ENCODE measurements at regions not wholly inside any gene's neighbourhood (a gene's known extent, or its start where the extent isn't known, plus 50 kb on each side); places are given as distances from the start of the nearest gene placed in this dataset.

DNA sequence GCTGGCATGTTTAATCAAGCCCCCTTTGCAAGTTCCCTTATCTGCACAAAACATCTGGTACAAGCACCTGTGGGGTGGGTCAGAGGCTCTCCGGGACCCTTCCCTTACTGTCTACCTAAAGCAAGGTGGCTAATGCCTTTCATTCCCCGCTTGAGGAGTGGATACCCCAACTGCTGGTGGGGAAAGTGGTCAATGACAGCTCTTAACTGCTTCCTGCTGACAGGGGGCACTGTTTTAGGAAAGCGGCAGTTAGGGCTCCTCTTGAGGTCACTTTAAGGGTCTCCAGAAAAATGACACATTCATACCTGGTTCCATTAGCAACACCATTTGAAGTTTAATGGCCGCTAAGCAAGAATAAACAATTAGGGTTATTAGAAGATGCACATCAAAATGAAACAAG lies 761.8 kb upstream of the PHF14 start:
- Histone ChIP-seq H3K4me1 (ENCODE audit: insufficient read depth) (no peaks in the 10 kb centered on the region), H3K27me3 (no peaks in the 10 kb centered on the region), H3K9me3 (no peaks in the 10 kb centered on the region), H3K36me3 (no peaks in the 10 kb centered on the region), H3K27ac (no peak overlapping the region), H3K4me3 (no peak overlapping the region)
- DNase-seq = no peak
- TF ChIP-seq, protein P1, sequence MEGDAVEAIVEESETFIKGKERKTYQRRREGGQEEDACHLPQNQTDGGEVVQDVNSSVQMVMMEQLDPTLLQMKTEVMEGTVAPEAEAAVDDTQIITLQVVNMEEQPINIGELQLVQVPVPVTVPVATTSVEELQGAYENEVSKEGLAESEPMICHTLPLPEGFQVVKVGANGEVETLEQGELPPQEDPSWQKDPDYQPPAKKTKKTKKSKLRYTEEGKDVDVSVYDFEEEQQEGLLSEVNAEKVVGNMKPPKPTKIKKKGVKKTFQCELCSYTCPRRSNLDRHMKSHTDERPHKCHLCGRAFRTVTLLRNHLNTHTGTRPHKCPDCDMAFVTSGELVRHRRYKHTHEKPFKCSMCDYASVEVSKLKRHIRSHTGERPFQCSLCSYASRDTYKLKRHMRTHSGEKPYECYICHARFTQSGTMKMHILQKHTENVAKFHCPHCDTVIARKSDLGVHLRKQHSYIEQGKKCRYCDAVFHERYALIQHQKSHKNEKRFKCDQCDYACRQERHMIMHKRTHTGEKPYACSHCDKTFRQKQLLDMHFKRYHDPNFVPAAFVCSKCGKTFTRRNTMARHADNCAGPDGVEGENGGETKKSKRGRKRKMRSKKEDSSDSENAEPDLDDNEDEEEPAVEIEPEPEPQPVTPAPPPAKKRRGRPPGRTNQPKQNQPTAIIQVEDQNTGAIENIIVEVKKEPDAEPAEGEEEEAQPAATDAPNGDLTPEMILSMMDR (IDR thresholded peaks at IDR 0.05) = no peak
- TF ChIP-seq EP300 (IDR thresholded peaks at IDR 0.05) = no peak
- TF ChIP-seq POLR2A (IDR thresholded peaks at IDR 0.05) = no peak
- 75 to 97% (median 93%) methylated on average over 4 of the region's 4 CpGs for WGBS, 3 donors
- intact Hi-C loops (cut with DNase I) = no loop called here

DNA sequence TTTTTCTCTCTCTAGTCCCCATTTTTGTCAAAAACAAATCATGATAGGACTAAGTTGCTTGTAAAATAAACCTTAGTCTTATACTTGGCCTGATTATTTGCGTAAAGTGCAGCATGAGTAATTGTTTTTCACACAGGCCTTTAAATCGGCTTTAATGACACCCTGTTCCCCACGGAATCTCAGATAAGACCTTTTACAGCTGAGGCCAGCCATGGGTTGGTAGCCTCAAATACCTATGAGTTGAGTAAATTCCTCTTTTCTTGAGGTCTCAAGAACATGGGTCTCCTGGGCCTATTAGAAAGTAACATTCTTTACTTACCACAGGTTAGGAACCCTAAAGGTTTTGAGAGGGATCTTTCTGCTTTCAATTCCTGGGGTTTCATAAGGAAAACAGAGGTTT lies 761.0 kb upstream of the PHF14 start:
- intact Hi-C loops (cut with DNase I) = no loop called here
- DNase-seq = no peak
- 80 to 84% (median 80%) methylated on average over 3 of the region's 3 CpGs for WGBS, 3 donors

GRCh38 chr7:10216462-10216861 lies 757.2 kb upstream of the PHF14 start:
- no peak for TF ChIP-seq EP300 (IDR thresholded peaks at IDR 0.05)
- no peak for TF ChIP-seq POLR2A (IDR thresholded peaks at IDR 0.05)
- no peaks in the 10 kb centered on the region for H3K36me3 ChIP-seq
- no peaks in the 10 kb centered on the region for H3K27me3 ChIP-seq
- no peak for DNase-seq
- H3K27ac ChIP-seq = no peak overlapping the region
- H3K4me1 ChIP-seq (ENCODE audit: insufficient read depth) = no peaks in the 10 kb centered on the region
- 79 to 89% (median 85%) methylated on average over 2 of the region's 2 CpGs for WGBS, 3 donors
- no peak overlapping the region for H3K4me3 ChIP-seq
- intact Hi-C loops (cut with DNase I) = no loop called here
- no peaks in the 10 kb centered on the region for H3K9me3 ChIP-seq

More for the DNA sequence above, 761.0 kb upstream of the PHF14 start:
- H3K36me3 ChIP-seq = no peaks in the 10 kb centered on the region
- TF ChIP-seq, protein P1 (IDR thresholded peaks at IDR 0.05) = no peak
- TF ChIP-seq EP300 (IDR thresholded peaks at IDR 0.05) = no peak
- TF ChIP-seq POLR2A (IDR thresholded peaks at IDR 0.05) = no peak
- H3K4me1 ChIP-seq (ENCODE audit: insufficient read depth) = no peaks in the 10 kb centered on the region
- H3K27ac ChIP-seq = no peak overlapping the region
- H3K9me3 ChIP-seq = no peaks in the 10 kb centered on the region
- no peak overlapping the region for H3K4me3 ChIP-seq
- H3K27me3 ChIP-seq = no peaks in the 10 kb centered on the region

DNA sequence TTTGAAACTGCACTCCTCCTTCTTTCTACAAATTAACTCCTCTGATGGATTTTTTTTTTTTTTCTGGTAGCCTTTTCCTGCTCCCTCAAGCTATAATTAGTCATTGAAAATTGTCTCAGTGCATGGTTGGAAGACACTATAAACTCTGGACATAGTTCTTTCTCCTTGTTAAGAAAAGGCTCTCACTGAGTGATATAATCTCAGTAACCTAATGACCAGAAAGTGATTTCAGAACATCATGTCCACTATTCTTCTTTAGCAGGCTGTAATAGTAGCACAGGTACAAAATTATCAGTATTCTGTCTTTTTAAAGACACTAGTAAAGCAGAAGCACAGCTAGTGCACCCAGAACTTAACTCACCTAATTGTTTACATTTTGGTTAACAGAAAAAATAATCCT lies 752.6 kb upstream of the PHF14 start:
- TF ChIP-seq POLR2A (IDR thresholded peaks at IDR 0.05) (no peak), EP300 (IDR thresholded peaks at IDR 0.05) (no peak)
- TF ChIP-seq, protein P1 (IDR thresholded peaks at IDR 0.05) = no peak
- H3K27me3 ChIP-seq = no peaks in the 10 kb centered on the region
- H3K4me3 ChIP-seq = no peak overlapping the region
- H3K36me3 ChIP-seq = no peaks in the 10 kb centered on the region
- intact Hi-C loops (cut with DNase I) = no loop called here
- DNase-seq = no peak
- no peaks in the 10 kb centered on the region for H3K9me3 ChIP-seq
- no peak overlapping the region for H3K27ac ChIP-seq
- H3K4me1 ChIP-seq (ENCODE audit: insufficient read depth) = no peaks in the 10 kb centered on the region

DNA sequence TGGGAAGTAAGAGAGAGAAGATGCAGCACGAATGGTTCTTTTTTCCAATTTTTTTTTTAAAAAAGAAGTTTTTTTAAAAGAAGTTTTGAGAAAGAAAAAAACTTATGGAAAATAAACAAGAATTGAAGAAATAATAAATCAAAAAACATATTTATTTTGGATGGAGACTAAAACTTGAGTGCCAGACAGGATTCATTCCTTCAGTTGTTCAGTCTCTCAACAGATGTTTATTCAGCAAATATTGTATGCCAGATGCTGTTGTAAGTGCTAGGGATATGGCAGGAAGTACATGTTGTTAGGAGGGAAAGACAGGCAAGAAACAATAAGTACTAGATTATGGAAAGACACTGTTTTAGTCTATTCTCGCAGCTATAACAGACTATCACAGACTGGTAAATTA lies 750.7 kb upstream of the PHF14 start:
- Histone ChIP-seq H3K4me3 (no peak overlapping the region), H3K9me3 (no peaks in the 10 kb centered on the region), H3K27me3 (no peaks in the 10 kb centered on the region), H3K27ac (no peak overlapping the region), H3K4me1 (ENCODE audit: insufficient read depth) (no peaks in the 10 kb centered on the region), H3K36me3 (no peaks in the 10 kb centered on the region)
- intact Hi-C loops (cut with DNase I) = no loop called here
- WGBS, 3 donors = 50 to 61% (median 57%) methylated on average over 2 of the region's 2 CpGs
- DNase-seq = no peak
- TF ChIP-seq POLR2A (IDR thresholded peaks at IDR 0.05) (no peak), EP300 (IDR thresholded peaks at IDR 0.05) (no peak)
- TF ChIP-seq, protein P1 (IDR thresholded peaks at IDR 0.05) = no peak
